ENCODE measurements at regions not wholly inside any gene's neighbourhood (a gene's known extent, or its start where the extent isn't known, plus 50 kb on each side); places are given as distances from the start of the nearest gene placed in this dataset.

DNA sequence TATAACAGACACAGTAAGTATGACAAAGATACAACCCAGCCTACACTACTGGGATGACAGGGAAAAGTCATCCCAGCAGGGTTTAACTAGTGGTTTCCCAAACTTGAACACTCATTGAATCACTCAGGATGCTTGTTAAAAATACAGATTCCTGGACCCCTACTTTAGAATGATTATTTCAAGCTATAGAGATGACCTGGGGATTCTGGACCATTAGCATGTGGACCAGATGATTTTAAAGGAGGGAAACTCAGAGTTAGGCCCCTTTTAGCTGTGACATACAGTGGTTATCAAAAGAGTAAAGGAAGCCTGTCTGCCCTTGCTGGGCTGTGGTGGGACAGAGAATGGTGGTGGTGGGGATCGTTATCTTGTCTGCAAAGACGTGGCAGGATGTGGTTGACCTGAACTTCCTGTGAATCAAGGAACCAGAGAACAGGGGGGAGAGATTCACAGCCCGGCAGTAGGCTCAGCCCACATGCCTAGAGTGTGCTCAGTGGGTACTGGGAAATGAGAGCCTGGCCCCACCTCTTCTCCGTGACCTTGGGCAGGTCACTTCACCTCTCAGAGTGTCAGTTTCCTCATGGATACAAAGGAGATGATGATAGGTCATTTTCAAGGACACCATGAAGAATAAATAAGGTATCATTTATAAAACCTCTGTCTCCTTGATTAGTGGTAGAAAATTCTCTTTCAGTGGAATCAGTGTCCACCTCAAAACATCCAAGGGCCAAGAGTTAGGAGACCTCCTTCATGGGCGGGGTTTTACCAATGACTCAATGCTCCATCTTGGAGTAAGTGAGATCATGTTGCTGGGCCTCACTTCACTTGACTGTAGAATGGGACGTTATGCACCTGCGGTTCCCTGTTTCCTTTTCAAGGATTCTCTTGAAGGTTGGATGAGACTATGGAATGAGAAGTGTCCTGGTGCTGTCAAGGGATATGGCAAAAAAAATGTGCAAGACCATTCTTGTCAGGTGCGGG lies 306.5 kb downstream of the RPLP1 start:
- peak; percentile 89 for DNase-seq (ENCODE audit: low read depth)
- TF ChIP-seq, protein P1, sequence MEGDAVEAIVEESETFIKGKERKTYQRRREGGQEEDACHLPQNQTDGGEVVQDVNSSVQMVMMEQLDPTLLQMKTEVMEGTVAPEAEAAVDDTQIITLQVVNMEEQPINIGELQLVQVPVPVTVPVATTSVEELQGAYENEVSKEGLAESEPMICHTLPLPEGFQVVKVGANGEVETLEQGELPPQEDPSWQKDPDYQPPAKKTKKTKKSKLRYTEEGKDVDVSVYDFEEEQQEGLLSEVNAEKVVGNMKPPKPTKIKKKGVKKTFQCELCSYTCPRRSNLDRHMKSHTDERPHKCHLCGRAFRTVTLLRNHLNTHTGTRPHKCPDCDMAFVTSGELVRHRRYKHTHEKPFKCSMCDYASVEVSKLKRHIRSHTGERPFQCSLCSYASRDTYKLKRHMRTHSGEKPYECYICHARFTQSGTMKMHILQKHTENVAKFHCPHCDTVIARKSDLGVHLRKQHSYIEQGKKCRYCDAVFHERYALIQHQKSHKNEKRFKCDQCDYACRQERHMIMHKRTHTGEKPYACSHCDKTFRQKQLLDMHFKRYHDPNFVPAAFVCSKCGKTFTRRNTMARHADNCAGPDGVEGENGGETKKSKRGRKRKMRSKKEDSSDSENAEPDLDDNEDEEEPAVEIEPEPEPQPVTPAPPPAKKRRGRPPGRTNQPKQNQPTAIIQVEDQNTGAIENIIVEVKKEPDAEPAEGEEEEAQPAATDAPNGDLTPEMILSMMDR (IDR thresholded peaks at IDR 0.05; ENCODE audit: insufficient read depth, low read depth, low read length, missing control alignments), result no peak
- H3K4me3 ChIP-seq (ENCODE audit: low read depth, low read length), result no peak overlapping the region

DNA sequence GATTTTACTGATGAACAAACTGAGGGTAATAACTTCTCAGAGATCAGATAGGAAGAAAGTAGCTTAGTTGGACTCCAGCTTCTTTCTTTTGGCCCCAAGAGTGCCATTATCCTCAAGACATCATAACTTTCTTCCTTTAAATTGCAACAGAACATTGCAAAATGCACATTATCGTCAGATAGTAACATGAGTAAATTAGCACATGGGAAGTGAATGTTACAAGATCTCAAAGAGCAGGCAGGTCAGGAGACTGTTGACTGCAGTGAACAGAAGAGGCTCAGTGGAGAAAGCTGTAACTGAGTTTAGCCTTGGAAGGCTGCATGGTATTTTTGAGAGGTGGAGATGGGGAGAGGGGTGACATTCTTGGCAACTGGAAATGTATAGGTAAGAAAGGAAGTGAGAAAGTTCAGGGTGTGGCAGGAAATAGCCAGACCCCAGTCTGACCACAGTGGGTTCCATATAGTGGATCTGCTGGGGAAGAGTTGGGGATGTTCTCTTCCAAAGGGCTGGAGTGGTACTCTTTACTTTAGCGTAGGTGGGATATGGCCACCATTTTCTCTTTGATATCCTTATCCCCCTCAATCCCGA lies 307.7 kb downstream of the RPLP1 start:
- H3K4me3 ChIP-seq (ENCODE audit: low read depth, low read length), result no peak overlapping the region
- peak; percentile 12 for DNase-seq (ENCODE audit: low read depth)
- TF ChIP-seq, protein P1 (IDR thresholded peaks at IDR 0.05; ENCODE audit: insufficient read depth, low read depth, low read length, missing control alignments), result no peak

DNA sequence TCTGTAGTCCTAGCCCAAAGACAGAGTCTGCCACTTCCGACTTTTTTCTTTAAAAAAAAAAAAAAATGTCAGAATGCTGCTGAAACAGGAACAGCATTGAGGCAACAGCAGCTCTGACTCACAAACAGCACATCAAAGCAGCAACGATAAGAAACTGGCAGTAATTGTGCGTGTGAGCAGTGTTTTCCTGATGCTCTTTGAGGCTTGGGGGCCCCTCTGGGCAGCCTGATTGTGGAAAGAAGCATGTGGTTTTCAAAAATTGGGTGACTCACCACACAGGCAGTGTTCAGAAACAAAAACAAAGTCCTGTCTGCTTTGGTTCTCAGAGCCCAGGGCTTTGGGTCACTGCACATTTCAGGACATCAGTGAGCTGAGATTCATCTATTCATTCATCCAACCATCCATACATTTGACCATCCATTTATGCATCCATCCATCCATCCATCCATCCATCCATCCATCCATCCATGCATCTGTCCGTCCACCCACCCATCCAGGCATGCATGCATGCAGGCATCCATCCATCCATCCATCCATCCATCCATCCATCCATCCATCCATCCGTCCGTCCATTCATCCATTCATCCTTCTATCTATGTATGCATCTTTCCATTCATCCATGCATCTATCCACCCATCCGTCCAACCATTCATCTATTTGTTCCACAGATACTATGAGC lies 308.4 kb downstream of the RPLP1 start:
- peak; percentile 89 for DNase-seq (ENCODE audit: low read depth)
- H3K4me3 ChIP-seq (ENCODE audit: low read depth, low read length), result no peak overlapping the region
- TF ChIP-seq, protein P1 (IDR thresholded peaks at IDR 0.05; ENCODE audit: insufficient read depth, low read depth, low read length, missing control alignments), result no peak

DNA sequence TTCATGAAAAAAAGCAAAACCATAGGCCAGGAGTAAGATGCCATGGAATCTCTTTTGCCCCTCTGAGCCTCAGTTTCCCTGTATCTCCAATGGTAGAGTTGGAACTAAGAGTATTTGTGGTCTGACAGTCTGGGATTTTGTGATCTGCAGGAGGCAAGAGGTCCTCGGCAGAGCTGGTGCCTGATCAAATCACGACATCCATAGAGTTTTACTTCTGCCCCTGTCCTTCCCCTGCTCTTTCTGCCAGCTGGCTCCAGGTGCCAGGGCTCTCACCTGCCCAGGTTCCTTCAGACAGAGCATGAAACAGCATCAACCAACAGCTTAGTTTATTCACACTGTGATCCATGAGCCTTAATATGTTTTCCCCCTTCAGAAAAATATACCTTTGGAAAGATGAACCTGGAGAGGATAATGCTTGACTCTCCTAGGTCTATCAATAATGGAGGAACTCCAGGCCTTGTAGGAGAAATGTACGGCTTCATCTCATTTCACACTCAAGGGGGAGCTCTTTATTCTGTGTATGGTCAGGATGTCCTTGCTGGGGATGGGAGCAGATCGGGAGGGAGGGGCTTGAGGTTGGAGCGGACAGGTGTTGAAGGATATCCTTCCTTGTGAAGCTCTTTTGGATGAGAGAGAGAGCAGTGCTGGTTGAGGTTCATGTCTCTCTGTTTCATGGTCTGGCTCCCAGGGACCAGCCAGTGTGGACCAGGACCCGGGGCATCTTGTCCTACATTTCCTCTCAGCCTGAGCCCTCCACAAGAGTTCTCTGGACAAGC lies 309.9 kb downstream of the RPLP1 start:
- TF ChIP-seq, protein P1 (IDR thresholded peaks at IDR 0.05; ENCODE audit: insufficient read depth, low read depth, low read length, missing control alignments), result peak; percentile 7
- H3K4me3 ChIP-seq (ENCODE audit: low read depth, low read length), result no peak overlapping the region
- no peak for DNase-seq (ENCODE audit: low read depth)

DNA sequence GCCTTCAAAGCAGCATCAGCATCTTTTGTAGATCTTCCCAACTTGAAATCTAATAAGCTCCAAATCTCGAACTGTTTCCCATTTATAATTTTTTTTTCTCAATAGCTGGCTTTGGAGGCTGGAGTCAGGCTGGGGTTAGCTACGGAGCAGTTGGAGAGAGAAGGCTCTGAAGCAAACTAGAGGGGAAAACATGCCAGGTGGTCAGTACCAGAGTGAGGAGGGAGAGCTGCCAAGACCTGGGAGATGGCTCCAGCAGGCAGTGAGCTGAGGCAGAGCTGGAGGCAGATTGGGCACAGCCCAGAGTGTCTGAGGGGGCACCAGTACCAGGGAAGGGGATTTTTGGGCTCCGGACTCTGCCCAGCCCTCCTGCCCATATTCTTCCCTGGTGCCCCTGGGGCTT lies 311.2 kb downstream of the RPLP1 start:
- DNase-seq (ENCODE audit: low read depth), result no peak
- no peak overlapping the region for H3K4me3 ChIP-seq (ENCODE audit: low read depth, low read length)
- TF ChIP-seq, protein P1 (IDR thresholded peaks at IDR 0.05; ENCODE audit: insufficient read depth, low read depth, low read length, missing control alignments), result no peak

DNA sequence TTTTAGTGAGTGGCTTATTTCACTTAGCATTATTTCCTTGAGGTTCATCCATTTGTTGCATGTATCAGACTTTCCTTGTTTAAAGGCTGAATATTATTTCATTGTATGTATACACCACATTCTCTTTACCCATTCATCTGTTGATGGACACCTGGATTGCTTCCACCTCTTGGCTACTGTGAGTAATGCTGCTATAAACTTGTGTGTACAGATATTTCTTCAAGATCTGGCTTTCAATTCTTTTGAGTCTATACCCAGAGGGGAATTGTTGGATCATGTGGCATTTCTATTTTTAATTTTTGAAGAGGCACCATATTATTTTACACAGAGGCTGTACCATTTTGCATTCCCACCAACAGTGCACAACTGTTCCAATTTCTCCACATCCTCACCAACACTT lies 313.5 kb downstream of the RPLP1 start:
- TF ChIP-seq, protein P1 (IDR thresholded peaks at IDR 0.05; ENCODE audit: insufficient read depth, low read depth, low read length, missing control alignments), result no peak
- H3K4me3 ChIP-seq (ENCODE audit: low read depth, low read length), result no peak overlapping the region
- DNase-seq (ENCODE audit: low read depth), result no peak

All from GM12865 (cell line).